Immature natural killer cell (primary cell): ENCODE measurements at regions not wholly inside any gene's neighbourhood (a gene's known extent, or its start where the extent isn't known, plus 50 kb on each side); places are given as distances from the start of the nearest gene placed in this dataset.

Source experiments
- DNase-seq, 3 donors: peaks; one replicate each; pipeline ENCODE4 v3.0.0; 2022; ENCODE audit warnings: mixed read lengths in 1 of 3
- H3K27ac Mint-ChIP-seq, 6 donors: one replicate each; pipeline ENCODE4 v1.8.0; 2020; ENCODE audit warnings: mixed read lengths in 6 of 6, mild to moderate bottlenecking in 5 of 6, inconsistent platforms in 4 of 6, moderate library complexity in 3 of 6
- H3K27me3 Mint-ChIP-seq, 3 donors: one replicate each; pipeline ENCODE4 v1.8.0; 2020 to 2021; ENCODE audit warnings: low read depth in 3 of 3, mild to moderate bottlenecking in 3 of 3, mixed read lengths in 3 of 3, moderate library complexity in 3 of 3, inconsistent platforms in 1 of 3
- H3K36me3 Mint-ChIP-seq, 3 donors: one replicate each; pipeline ENCODE4 v1.8.0; 2020; ENCODE audit warnings: mixed read lengths in 3 of 3, inconsistent platforms in 2 of 3, mild to moderate bottlenecking in 2 of 3
- H3K4me1 Mint-ChIP-seq, 2 donors: one replicate each; pipeline ENCODE4 v1.8.0; 2020; ENCODE audit warnings: inconsistent platforms in 2 of 2, mild to moderate bottlenecking in 2 of 2, mixed read lengths in 2 of 2, moderate library complexity in 1 of 2
- H3K4me3 Mint-ChIP-seq, 5 donors: one replicate each; pipeline ENCODE4 v1.8.0; 2020; ENCODE audit warnings: mild to moderate bottlenecking in 5 of 5, mixed read lengths in 5 of 5, inconsistent platforms in 3 of 5, moderate library complexity in 3 of 5
- H3K9me3 Mint-ChIP-seq, 6 donors: one replicate each; pipeline ENCODE4 v1.8.0; 2020; ENCODE audit warnings: mild to moderate bottlenecking in 6 of 6, mixed read lengths in 6 of 6, inconsistent platforms in 4 of 6, moderate library complexity in 3 of 6

GRCh38 chrX:134747006-134747405, 50.0 kb downstream of the PABIR2 start:
- Mint-ChIP-seq H3K27ac (no peak overlapping the region), H3K4me1 (peaks cover 0 to 6% of the 10 kb centered on the region in 2 donors), H3K36me3 (no peaks in the 10 kb centered on the region), H3K27me3 (peaks cover 0 to 6% (median 0%) of the 10 kb centered on the region in 3 donors), H3K4me3 (no peak overlapping the region), H3K9me3 (no peaks in the 10 kb centered on the region)
- no peak for DNase-seq

GRCh38 chrX:134746410-134746785, 50.6 kb downstream of the PABIR2 start:
- peaks cover 0 to 2% (median 0%) of the 10 kb centered on the region in 3 donors for H3K27me3 Mint-ChIP-seq
- peak overlapping the region in 1 of 6 donors; percentile 53 for H3K27ac Mint-ChIP-seq

DNA sequence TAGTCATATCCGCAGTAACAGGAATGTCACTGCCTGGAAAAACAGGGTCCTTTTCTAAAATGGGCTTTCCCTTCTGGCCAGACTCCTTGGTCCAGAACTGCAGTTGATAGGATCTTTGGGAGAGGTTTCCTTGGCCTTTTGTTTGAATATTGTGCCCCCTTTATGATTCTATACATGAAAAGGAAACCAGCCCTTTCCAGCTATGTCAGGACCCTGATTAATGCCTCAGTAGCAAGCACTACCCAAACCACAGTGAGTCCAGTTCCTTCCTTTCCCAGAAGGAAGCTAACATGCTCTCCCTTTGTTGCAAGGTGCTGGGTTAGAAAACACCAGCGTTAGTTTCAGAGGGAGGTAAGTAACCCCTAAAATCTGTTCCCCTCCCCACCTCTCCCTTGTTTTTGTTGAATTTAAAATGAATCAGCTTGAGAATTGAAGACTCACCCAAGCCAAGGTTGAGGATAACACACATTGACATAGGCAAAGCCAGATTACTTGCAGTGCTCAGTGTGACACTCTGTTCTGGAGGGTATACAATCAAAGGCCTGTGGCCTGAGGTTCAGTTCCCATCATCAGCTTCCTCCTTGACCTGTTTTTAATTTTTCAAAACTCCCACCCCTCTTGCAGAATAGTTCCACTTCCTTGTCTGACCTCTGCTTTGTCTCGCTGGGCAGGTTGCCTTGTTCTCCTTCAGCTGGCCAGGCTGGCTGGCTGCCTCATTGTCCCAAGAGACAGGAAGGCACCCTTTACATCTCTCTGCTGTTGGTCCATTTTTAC, 51.2 kb downstream of the PABIR2 start:
- Mint-ChIP-seq H3K36me3 (no peaks in the 10 kb centered on the region), H3K4me3 (no peak overlapping the region), H3K27me3 (no peaks in the 10 kb centered on the region), H3K27ac (peak overlapping the region in 1 of 6 donors; percentile 53), H3K9me3 (no peaks in the 10 kb centered on the region), H3K4me1 (peaks cover 0 to 6% of the 10 kb centered on the region in 2 donors)
- DNase-seq = no peak

More at GRCh38 chrX:134746410-134746785, 50.6 kb downstream of the PABIR2 start:
- no peak for DNase-seq
- H3K4me1 Mint-ChIP-seq = peaks cover 0 to 6% of the 10 kb centered on the region in 2 donors
- H3K9me3 Mint-ChIP-seq = no peaks in the 10 kb centered on the region
- H3K36me3 Mint-ChIP-seq = no peaks in the 10 kb centered on the region
- no peak overlapping the region for H3K4me3 Mint-ChIP-seq

GRCh38 chrX:134743091-134743490, 53.9 kb downstream of the PABIR2 start:
- no peaks in the 10 kb centered on the region for H3K36me3 Mint-ChIP-seq
- H3K4me1 Mint-ChIP-seq = peaks cover 0 to 6% of the 10 kb centered on the region in 2 donors
- H3K4me3 Mint-ChIP-seq = no peak overlapping the region
- H3K27me3 Mint-ChIP-seq = peaks cover 0 to 2% (median 2%) of the 10 kb centered on the region in 3 donors
- H3K27ac Mint-ChIP-seq = no peak overlapping the region
- no peak for DNase-seq
- no peaks in the 10 kb centered on the region for H3K9me3 Mint-ChIP-seq

GRCh38 chrX:134742573-134742972, 54.4 kb downstream of the PABIR2 start:
- H3K27me3 Mint-ChIP-seq = peaks cover 0 to 2% (median 2%) of the 10 kb centered on the region in 3 donors
- H3K4me3 Mint-ChIP-seq = no peak overlapping the region
- H3K36me3 Mint-ChIP-seq = no peaks in the 10 kb centered on the region
- H3K4me1 Mint-ChIP-seq = peaks cover 0 to 6% of the 10 kb centered on the region in 2 donors
- DNase-seq = no peak
- H3K27ac Mint-ChIP-seq = no peak overlapping the region
- H3K9me3 Mint-ChIP-seq = no peaks in the 10 kb centered on the region

DNA sequence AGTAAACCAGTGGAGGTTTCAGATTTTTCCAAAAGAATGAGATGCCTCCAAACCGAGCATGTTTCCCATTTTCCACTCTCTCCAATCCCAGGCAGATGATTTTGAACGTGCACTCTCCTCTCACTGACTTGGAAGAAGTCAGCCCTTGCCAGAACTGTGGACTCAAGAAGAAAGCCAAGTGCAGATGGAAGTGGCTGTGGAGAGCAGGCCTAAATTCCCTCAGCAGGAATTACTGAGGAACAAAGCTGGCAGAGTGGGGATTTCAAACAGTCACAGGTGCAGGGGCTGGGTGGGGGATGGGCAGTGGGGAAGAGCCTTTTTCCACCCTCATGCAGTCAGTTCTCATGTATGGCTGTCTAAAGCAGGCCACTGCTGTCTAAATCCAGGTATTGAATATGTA, 55.3 kb downstream of the PABIR2 start:
- DNase-seq = no peak
- Mint-ChIP-seq H3K4me1 (peaks cover 0 to 1% of the 10 kb centered on the region in 2 donors), H3K9me3 (no peaks in the 10 kb centered on the region), H3K4me3 (no peak overlapping the region), H3K27ac (no peak overlapping the region), H3K27me3 (peaks cover 0 to 2% (median 2%) of the 10 kb centered on the region in 3 donors), H3K36me3 (no peaks in the 10 kb centered on the region)

DNA sequence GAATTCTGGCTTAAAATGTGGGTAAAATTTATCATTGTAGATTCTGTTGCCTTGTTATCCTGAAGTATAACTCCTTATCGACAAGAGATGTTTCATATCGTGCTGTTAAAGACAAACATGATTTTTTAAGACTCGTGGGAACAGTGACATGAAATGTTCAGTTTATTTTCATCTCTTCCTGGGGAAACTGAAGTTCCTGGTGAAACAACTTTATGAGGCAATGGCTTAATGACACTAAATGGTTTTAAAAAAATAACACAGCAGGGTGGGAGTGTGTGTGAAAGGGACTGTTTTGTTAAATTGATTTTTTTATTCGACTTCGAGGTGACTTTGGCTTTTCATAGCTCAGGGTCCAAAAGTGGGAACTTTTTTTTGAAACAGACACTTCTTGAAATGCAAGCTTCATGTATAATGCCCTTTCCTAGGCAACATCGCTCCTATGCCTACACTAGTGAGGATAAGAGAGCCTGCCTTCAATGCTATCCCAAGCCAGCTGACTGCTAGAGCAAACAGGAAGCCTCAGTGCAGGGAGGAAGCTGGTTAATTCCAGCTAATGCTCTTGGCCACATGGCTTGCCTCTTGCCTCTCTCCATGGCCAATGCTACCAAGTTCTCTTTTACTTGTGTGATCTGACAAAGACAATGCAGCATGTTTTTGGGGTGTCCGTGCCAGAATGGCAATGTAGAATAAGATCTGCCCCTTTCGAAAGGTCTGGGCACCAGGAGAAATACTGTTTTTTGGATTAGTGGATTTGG, 57.8 kb downstream of the PABIR2 start:
- H3K27ac Mint-ChIP-seq = no peak overlapping the region
- H3K27me3 Mint-ChIP-seq = peaks cover 0 to 4% (median 2%) of the 10 kb centered on the region in 3 donors
- H3K9me3 Mint-ChIP-seq = no peaks in the 10 kb centered on the region
- H3K4me1 Mint-ChIP-seq = no peaks in the 10 kb centered on the region
- H3K36me3 Mint-ChIP-seq = no peaks in the 10 kb centered on the region
- no peak for DNase-seq
- no peak overlapping the region for H3K4me3 Mint-ChIP-seq

DNA sequence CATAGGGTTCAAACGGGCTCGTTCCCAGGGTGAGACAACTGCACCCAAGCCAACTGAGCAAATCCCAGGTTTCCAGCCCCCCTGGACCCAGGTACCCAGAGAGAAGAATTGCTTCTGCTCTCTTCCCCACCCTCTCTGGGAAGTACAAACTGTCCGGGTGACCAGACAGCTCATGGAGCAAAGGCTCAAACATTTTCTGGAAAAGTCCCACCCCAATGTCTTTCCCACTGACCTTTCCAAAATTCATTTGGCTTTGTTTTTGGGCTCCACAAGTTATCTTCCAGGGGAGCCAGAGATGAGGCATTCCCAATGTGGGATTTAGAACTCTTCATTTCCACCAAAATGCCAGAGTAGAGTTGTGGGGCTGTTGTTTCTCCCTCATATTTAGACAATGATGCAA, 58.6 kb downstream of the PABIR2 start:
- Mint-ChIP-seq H3K4me3 (no peak overlapping the region), H3K27ac (no peak overlapping the region), H3K4me1 (no peaks in the 10 kb centered on the region), H3K27me3 (peaks cover 0 to 7% (median 2%) of the 10 kb centered on the region in 3 donors), H3K36me3 (no peaks in the 10 kb centered on the region), H3K9me3 (no peaks in the 10 kb centered on the region)
- no peak for DNase-seq

DNA sequence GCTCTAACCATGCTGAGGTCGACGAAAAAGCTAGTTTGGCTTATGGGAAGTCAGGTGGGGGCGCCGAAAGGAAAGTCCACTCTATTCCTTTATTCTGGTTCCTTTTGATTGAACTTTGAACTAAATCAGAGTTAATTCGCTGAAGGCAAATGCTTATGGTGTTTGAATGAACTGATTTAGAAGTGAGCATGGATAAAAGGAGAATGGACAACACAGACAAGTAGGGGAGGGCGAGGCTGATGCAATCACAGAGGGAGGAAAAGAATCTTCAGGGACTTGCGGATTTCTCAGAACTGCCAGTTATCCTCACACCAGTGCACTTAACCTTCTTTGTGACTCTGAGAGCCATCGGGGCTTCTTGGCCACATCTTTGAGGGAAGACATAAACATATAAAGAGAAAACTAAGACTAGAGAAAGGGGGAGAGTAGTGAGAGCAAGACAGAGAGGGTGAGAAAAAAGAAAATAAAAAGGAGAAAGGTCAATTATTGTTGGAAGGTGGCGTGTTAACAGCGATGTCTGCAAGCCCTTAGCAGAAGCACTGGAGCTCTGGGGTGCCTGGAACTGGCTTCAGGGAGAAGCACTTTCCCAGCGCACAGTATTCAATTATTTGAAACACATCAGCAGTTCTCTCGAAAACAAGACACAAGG, 59.2 kb downstream of the PABIR2 start:
- no peaks in the 10 kb centered on the region for H3K4me1 Mint-ChIP-seq
- DNase-seq = no peak
- no peak overlapping the region for H3K27ac Mint-ChIP-seq
- no peak overlapping the region for H3K4me3 Mint-ChIP-seq
- H3K9me3 Mint-ChIP-seq = no peaks in the 10 kb centered on the region
- H3K36me3 Mint-ChIP-seq = no peaks in the 10 kb centered on the region
- peaks cover 0 to 8% (median 2%) of the 10 kb centered on the region in 3 donors for H3K27me3 Mint-ChIP-seq

DNA sequence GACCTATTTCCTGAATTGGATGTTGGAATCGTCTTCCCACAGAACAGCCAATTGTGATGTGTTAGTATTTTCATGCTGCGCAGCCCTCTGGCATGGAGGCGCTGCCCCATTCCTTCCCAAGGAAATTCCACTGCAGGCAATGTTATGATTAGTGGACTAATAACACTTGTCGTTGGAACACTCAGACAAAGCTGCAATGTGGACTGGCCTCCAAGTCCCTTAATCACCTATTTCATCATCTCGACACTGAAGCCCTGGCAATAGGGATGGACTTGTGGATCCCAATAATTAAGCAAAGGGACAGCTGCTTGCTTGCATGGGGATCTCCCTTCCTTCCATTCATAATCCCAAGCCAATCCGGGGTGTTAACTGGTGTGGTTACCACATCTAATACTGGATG, 59.9 kb downstream of the PABIR2 start:
- Mint-ChIP-seq H3K4me1 (no peaks in the 10 kb centered on the region), H3K36me3 (no peaks in the 10 kb centered on the region), H3K27me3 (peaks cover 0 to 8% (median 2%) of the 10 kb centered on the region in 3 donors), H3K9me3 (no peaks in the 10 kb centered on the region), H3K4me3 (no peak overlapping the region), H3K27ac (no peak overlapping the region)
- DNase-seq = no peak

DNA sequence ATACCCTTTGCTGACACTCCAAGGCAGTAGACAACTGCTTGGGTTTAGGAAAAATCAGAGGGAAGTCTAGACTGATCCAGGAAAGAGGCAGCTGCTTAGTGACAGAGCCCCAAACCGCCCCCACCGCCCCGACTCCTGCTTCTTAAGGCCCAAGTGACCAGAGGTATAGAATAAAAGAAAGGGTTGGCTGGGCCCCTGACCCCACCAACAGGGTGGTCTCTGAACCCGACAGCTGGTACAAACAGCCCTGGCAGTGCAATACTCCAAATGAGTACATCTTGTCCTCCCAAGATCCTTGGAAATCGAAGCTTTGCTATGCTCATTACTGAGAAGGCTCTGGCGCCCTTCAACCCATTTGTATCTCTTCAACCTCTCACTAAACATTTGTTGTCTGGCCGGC, 60.6 kb downstream of the PABIR2 start:
- Mint-ChIP-seq H3K9me3 (no peaks in the 10 kb centered on the region), H3K27me3 (peaks cover 0 to 8% (median 2%) of the 10 kb centered on the region in 3 donors), H3K36me3 (no peaks in the 10 kb centered on the region), H3K4me3 (no peak overlapping the region), H3K27ac (no peak overlapping the region), H3K4me1 (no peaks in the 10 kb centered on the region)
- no peak for DNase-seq

DNA sequence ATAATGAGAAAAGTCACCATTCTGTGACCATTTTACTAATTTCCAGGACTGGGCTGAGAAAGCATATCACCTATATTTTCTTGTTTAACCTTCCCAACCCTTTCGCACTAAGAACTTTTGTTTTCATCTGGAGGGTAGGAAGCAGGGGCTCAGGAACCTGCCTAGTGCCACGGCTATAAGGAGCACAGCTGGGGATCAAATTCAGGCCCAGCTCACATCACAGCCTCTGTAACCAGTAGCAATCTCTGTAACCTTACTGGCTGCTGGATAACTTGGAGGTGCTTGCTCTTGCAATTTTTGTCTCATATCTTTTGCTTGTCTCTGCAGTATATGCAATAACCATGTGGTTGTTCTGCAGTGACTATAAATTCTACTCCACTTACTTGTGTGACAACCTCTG, 62.0 kb downstream of the PABIR2 start:
- Mint-ChIP-seq H3K9me3 (no peaks in the 10 kb centered on the region), H3K4me1 (no peaks in the 10 kb centered on the region), H3K36me3 (no peaks in the 10 kb centered on the region), H3K27ac (no peak overlapping the region), H3K4me3 (no peak overlapping the region), H3K27me3 (peaks cover 0 to 6% (median 2%) of the 10 kb centered on the region in 3 donors)
- DNase-seq = no peak

- Mint-ChIP-seq H3K27me3 (peaks cover 0 to 6% (median 2%) of the 10 kb centered on the region in 3 donors), H3K27ac (no peak overlapping the region), H3K9me3 (no peaks in the 10 kb centered on the region), H3K4me3 (no peak overlapping the region), H3K4me1 (no peaks in the 10 kb centered on the region), H3K36me3 (no peaks in the 10 kb centered on the region)
- DNase-seq = no peak
Measured at GRCh38 chrX:134734466-134734952, 62.5 kb downstream of the PABIR2 start.

DNA sequence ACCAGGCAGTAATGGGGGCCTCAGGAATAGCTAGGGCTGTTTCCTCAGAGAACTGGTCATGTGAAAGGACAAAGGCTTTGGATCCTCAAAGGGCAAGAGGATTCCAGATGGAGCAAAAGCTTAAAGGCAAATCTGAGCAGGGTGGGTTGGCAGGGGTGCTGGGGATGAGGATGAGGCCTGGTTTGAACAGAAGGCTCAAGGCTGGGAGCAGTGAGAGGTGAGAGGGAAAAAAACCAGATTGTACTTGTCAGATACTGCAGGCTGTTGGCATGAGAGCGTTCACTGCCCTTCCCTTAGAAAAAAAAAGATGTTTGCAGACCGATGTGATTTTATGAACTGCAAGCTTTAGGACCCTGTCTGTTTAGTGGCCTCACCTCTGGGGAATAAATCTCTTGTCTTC, 63.4 kb downstream of the PABIR2 start:
- no peaks in the 10 kb centered on the region for H3K36me3 Mint-ChIP-seq
- H3K4me3 Mint-ChIP-seq = no peak overlapping the region
- no peaks in the 10 kb centered on the region for H3K9me3 Mint-ChIP-seq
- H3K27me3 Mint-ChIP-seq = peaks cover 0 to 6% (median 0%) of the 10 kb centered on the region in 3 donors
- no peak for DNase-seq
- no peaks in the 10 kb centered on the region for H3K4me1 Mint-ChIP-seq
- H3K27ac Mint-ChIP-seq = no peak overlapping the region
